Thyroid gland (tissue), 4 donors: ENCODE measurements at regions not wholly inside any gene's neighbourhood (a gene's known extent, or its start where the extent isn't known, plus 50 kb on each side); places are given as distances from the start of the nearest gene placed in this dataset.
"Not testable (repeated sequence)": the region's sequence is repeated elsewhere in the genome, so short reads cannot be mapped to it uniquely, and the experiment has no call there.

Experiments
- DNase-seq, 2 donors: peaks; one replicate each; pipeline ENCODE4 v3.0.0-alpha.2; 2019
- H3K27ac ChIP-seq, 3 donors: fragments of 200-600 bp; sonication (generic); 1 replicate in 2 of 3; 2 replicates in 1 of 3; pipeline ENCODE4 v1.5.1; 2016 to 2019; ENCODE audit warnings: mild to moderate bottlenecking in 1 of 3, moderate library complexity in 1 of 3
- H3K27me3 ChIP-seq: fragments of 200-600 bp; sonication (generic); one replicate; pipeline ENCODE4 v1.5.1; 2019
- H3K36me3 ChIP-seq, 2 donors: fragments of 200-600 bp; sonication (generic); one replicate each; pipeline ENCODE4 v1.5.1; 2016 to 2019
- H3K4me1 ChIP-seq, 2 donors: fragments of 200-600 bp; sonication (generic); one replicate each; pipeline ENCODE4 v1.5.1; 2017 to 2019
- H3K4me3 ChIP-seq, 3 donors: fragments of 200-600 bp; sonication (generic); replicated peaks in 1 of 3; 1 replicate in 2 of 3; 2 replicates in 1 of 3; pipeline ENCODE4 v1.5.1; 2016; ENCODE audit warnings: mild to moderate bottlenecking in 1 of 3
- H3K9me3 ChIP-seq: fragments of 200-600 bp; sonication (generic); one replicate; pipeline ENCODE4 v1.5.1; 2017
- POLR2A ChIP-seq, 2 donors: fragments of 450-650 bp; IDR thresholded peaks; one replicate each; pipeline ENCODE4 v1.6.1; 2017; ENCODE audit warnings: antibody characterized with exemption in 2 of 2, mild to moderate bottlenecking in 2 of 2, moderate library complexity in 1 of 2
- WGBS, 2 donors: methylation state at CpG; one replicate each; pipeline ENCODE4 v1.1.5; 2017; 5-methylcytosine and 5-hydroxymethylcytosine counted together
- intact Hi-C: fragments of 100-400 bp; cut with DNase I; formaldehyde crosslinking; loops from one replicate; pipeline ENCODE4 v1.15.1; 2023
- TF ChIP-seq, protein P1 (sequence below), 6 experiments: fragments of 200-600 bp in 3 of 6; fragments of 450-650 bp in 3 of 6; sonication (generic) in 3 of 6; IDR thresholded peaks; one replicate each; pipeline ENCODE4 v1.5.1; 2016 to 2019; ENCODE audit warnings: antibody characterized with exemption in 6 of 6, mild to moderate bottlenecking in 2 of 6, inconsistent platforms in 1 of 6, moderate library complexity in 1 of 6

- intact Hi-C loops: no loop called here
- H3K27ac ChIP-seq: no peak overlapping the region
- no peaks in the 10 kb centered on the region for H3K27me3 ChIP-seq
- no peak for TF ChIP-seq POLR2A (IDR thresholded peaks at IDR 0.05)
- TF ChIP-seq, protein P1, sequence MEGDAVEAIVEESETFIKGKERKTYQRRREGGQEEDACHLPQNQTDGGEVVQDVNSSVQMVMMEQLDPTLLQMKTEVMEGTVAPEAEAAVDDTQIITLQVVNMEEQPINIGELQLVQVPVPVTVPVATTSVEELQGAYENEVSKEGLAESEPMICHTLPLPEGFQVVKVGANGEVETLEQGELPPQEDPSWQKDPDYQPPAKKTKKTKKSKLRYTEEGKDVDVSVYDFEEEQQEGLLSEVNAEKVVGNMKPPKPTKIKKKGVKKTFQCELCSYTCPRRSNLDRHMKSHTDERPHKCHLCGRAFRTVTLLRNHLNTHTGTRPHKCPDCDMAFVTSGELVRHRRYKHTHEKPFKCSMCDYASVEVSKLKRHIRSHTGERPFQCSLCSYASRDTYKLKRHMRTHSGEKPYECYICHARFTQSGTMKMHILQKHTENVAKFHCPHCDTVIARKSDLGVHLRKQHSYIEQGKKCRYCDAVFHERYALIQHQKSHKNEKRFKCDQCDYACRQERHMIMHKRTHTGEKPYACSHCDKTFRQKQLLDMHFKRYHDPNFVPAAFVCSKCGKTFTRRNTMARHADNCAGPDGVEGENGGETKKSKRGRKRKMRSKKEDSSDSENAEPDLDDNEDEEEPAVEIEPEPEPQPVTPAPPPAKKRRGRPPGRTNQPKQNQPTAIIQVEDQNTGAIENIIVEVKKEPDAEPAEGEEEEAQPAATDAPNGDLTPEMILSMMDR (IDR thresholded peaks at IDR 0.05): no peak
- H3K36me3 ChIP-seq: no peaks in the 10 kb centered on the region
- 86 to 87% methylated on average over 3 to 5 of the region's 5 CpGs for WGBS, 2 donors
- DNase-seq: no peak
- H3K9me3 ChIP-seq: no peaks in the 10 kb centered on the region
- peaks cover 0 to 7% of the 10 kb centered on the region in 2 donors for H3K4me1 ChIP-seq
- H3K4me3 ChIP-seq: no peak overlapping the region
These were observed 81.0 kb upstream of the SCAF11 start for GRCh38 chr12:46071335-46071734.

DNA sequence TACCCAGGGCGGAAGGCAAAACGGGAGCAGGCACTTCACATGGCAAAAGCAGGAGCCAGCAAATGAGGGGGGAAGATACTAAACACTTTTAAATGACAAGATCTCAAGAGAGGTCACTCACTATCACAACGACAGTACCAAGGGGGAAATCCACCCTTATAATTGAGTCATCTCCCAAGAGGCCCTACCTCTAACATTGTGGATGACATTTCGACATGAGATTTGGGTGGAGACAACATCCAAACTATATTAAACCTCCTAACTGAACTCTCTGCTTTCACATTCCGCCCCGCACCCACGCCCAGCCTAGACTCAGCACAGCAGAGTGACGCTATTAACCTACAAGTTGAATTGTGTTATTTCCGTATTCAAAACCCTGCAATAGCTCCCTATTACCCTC lies 76.7 kb upstream of the SCAF11 start:
- Histone ChIP-seq H3K9me3 (no peaks in the 10 kb centered on the region), H3K4me3 (no peak overlapping the region), H3K4me1 (peaks cover 0 to 4% of the 10 kb centered on the region in 2 donors), H3K27ac (no peak overlapping the region), H3K36me3 (no peaks in the 10 kb centered on the region), H3K27me3 (no peaks in the 10 kb centered on the region)
- WGBS, 2 donors: 86 to 87% methylated on average over 9 of the region's 9 CpGs
- no peak for TF ChIP-seq POLR2A (IDR thresholded peaks at IDR 0.05)
- TF ChIP-seq, protein P1 (IDR thresholded peaks at IDR 0.05): no peak
- intact Hi-C loops: no loop called here
- DNase-seq: no peak

GRCh38 chr12:46065412-46066166 lies 75.2 kb upstream of the SCAF11 start:
- intact Hi-C loops: no loop called here
- DNase-seq: no peak
- Histone ChIP-seq H3K27ac (no peak overlapping the region), H3K4me1 (no peaks in the 10 kb centered on the region), H3K27me3 (no peaks in the 10 kb centered on the region), H3K9me3 (no peaks in the 10 kb centered on the region), H3K36me3 (no peaks in the 10 kb centered on the region), H3K4me3 (no peak overlapping the region)
- WGBS, 2 donors: 79 to 83% methylated on average over 3 of the region's 3 CpGs
- TF ChIP-seq, protein P1 (IDR thresholded peaks at IDR 0.05): no peak
- no peak for TF ChIP-seq POLR2A (IDR thresholded peaks at IDR 0.05)

- Histone ChIP-seq H3K27ac (no peak overlapping the region), H3K9me3 (no peaks in the 10 kb centered on the region), H3K4me3 (no peak overlapping the region), H3K36me3 (no peaks in the 10 kb centered on the region), H3K27me3 (no peaks in the 10 kb centered on the region), H3K4me1 (no peaks in the 10 kb centered on the region)
- no peak for TF ChIP-seq POLR2A (IDR thresholded peaks at IDR 0.05)
- TF ChIP-seq, protein P1 (IDR thresholded peaks at IDR 0.05): no peak
- intact Hi-C loops: no loop called here
- 90 to 93% methylated on average over 2 of the region's 2 CpGs for WGBS, 2 donors
- no peak for DNase-seq
These were observed 74.2 kb upstream of the SCAF11 start for GRCh38 chr12:46064548-46064947.

DNA sequence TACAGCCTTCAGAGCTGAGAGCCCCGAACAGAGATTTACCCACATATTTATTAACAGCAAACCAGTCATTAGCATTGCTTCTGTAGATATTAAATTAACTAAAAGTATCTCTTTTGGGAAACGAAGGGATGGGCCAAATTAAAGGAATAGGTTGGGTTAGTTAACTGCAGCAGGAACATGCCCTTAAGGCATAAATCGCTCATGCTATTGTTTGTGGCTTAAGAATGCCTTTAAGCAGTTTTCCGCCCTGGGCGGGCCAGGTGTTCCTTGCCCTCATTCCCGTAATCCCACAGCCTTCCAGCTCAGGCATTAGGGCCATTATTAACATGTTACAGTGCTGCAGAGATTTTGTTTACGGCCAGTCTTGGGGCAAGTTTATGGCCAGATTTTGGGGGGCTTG lies 68.3 kb upstream of the SCAF11 start:
- 84 to 91% methylated on average over 7 of the region's 7 CpGs for WGBS, 2 donors
- intact Hi-C loops: not testable (repeated sequence)

More for the DNA sequence above, 68.3 kb upstream of the SCAF11 start:
- not testable (repeated sequence) for DNase-seq, H3K9me3 ChIP-seq, H3K36me3 ChIP-seq, H3K27ac ChIP-seq, H3K27me3 ChIP-seq, H3K4me1 ChIP-seq, H3K4me3 ChIP-seq
